B cell (primary cell): ENCODE measurements at regions not wholly inside any gene's neighbourhood (a gene's known extent, or its start where the extent isn't known, plus 50 kb on each side); places are given as distances from the start of the nearest gene placed in this dataset.

ENCODE experiments used
- EZH2 ChIP-seq: IDR thresholded peaks from 2 replicates; pipeline ENCODE4 v1.6.1; 2012; ENCODE audit warnings: borderline replicate concordance, low read depth, mild to moderate bottlenecking, moderate library complexity, low read length; ENCODE audit not compliant: insufficient read depth, poor library complexity, severe bottlenecking
- TF ChIP-seq, protein P1 (sequence below): fragments of 200-600 bp; IDR thresholded peaks from one replicate; pipeline ENCODE4 v1.8.0; 2022; ENCODE audit warnings: antibody characterized with exemption, mild to moderate bottlenecking

DNA sequence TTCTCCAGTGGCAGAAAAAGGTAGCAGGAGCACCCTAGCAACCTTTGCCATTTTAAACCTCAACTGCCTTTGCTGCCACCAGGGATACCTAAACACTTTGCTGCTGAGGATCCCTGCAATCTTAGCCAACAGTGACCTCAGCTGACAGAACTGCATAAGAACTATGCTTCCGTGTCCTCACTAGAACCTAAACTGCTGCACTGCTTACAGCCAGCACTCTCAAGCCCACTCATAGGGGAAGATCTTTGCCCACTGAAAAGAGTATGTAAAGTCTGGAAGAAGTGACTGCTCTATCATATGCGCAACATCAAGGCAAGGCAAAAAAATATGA is 270.0 kb upstream of the PCDH20 start:
- TF ChIP-seq, protein P1, sequence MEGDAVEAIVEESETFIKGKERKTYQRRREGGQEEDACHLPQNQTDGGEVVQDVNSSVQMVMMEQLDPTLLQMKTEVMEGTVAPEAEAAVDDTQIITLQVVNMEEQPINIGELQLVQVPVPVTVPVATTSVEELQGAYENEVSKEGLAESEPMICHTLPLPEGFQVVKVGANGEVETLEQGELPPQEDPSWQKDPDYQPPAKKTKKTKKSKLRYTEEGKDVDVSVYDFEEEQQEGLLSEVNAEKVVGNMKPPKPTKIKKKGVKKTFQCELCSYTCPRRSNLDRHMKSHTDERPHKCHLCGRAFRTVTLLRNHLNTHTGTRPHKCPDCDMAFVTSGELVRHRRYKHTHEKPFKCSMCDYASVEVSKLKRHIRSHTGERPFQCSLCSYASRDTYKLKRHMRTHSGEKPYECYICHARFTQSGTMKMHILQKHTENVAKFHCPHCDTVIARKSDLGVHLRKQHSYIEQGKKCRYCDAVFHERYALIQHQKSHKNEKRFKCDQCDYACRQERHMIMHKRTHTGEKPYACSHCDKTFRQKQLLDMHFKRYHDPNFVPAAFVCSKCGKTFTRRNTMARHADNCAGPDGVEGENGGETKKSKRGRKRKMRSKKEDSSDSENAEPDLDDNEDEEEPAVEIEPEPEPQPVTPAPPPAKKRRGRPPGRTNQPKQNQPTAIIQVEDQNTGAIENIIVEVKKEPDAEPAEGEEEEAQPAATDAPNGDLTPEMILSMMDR: no peak
- no peak for TF ChIP-seq EZH2
